ENCODE measurements at regions not wholly inside any gene's neighbourhood (a gene's known extent, or its start where the extent isn't known, plus 50 kb on each side); places are given as distances from the start of the nearest gene placed in this dataset.

- Histone ChIP-seq H3K36me3 (no peaks in the 10 kb centered on the region), H3K4me3 (ENCODE audit: low read depth in 1 of 2, low read length in 1 of 2) (no peak overlapping the region), H3K9me3 (no peaks in the 10 kb centered on the region), H3K4me1 (ENCODE audit: control insufficient read depth in 1 of 2, insufficient read depth in 1 of 2, low read depth in 1 of 2, low read length in 1 of 2) (no peaks in the 10 kb centered on the region), H3K27me3 (no peaks in the 10 kb centered on the region), H3K27ac (no peak overlapping the region)
- TF ChIP-seq CTCF (IDR thresholded peaks at IDR 0.05): no peak
Measured at GRCh38 chrX:11995146-11995545, 143.1 kb upstream of the FRMPD4 start.

GRCh38 chrX:11996810-11997209 is 141.5 kb upstream of the FRMPD4 start:
- H3K9me3 ChIP-seq: no peaks in the 10 kb centered on the region
- H3K27me3 ChIP-seq: no peaks in the 10 kb centered on the region
- H3K27ac ChIP-seq: no peak overlapping the region
- TF ChIP-seq CTCF (IDR thresholded peaks at IDR 0.05): no peak
- no peak overlapping the region for H3K4me3 ChIP-seq (ENCODE audit: low read depth in 1 of 2, low read length in 1 of 2)
- no peaks in the 10 kb centered on the region for H3K36me3 ChIP-seq
- H3K4me1 ChIP-seq (ENCODE audit: control insufficient read depth in 1 of 2, insufficient read depth in 1 of 2, low read depth in 1 of 2, low read length in 1 of 2): no peaks in the 10 kb centered on the region

- H3K4me3 ChIP-seq (ENCODE audit: low read depth in 1 of 2, low read length in 1 of 2): no peak overlapping the region
- no peaks in the 10 kb centered on the region for H3K9me3 ChIP-seq
- no peaks in the 10 kb centered on the region for H3K27me3 ChIP-seq
- no peak overlapping the region for H3K27ac ChIP-seq
- no peaks in the 10 kb centered on the region for H3K4me1 ChIP-seq (ENCODE audit: control insufficient read depth in 1 of 2, insufficient read depth in 1 of 2, low read depth in 1 of 2, low read length in 1 of 2)
- TF ChIP-seq CTCF (IDR thresholded peaks at IDR 0.05): no peak
- H3K36me3 ChIP-seq: no peaks in the 10 kb centered on the region
Measured at GRCh38 chrX:11998944-11999343, 139.3 kb upstream of the FRMPD4 start.

GRCh38 chrX:12002876-12003275 is 135.4 kb upstream of the FRMPD4 start:
- no peak for TF ChIP-seq CTCF (IDR thresholded peaks at IDR 0.05)
- H3K9me3 ChIP-seq: no peaks in the 10 kb centered on the region

GRCh38 chrX:12007881-12008280 is 130.4 kb upstream of the FRMPD4 start:
- H3K9me3 ChIP-seq: no peaks in the 10 kb centered on the region
- no peaks in the 10 kb centered on the region for H3K4me1 ChIP-seq (ENCODE audit: control insufficient read depth in 1 of 2, insufficient read depth in 1 of 2, low read depth in 1 of 2, low read length in 1 of 2)
- no peak overlapping the region for H3K4me3 ChIP-seq (ENCODE audit: low read depth in 1 of 2, low read length in 1 of 2)
- no peaks in the 10 kb centered on the region for H3K27me3 ChIP-seq
- no peaks in the 10 kb centered on the region for H3K36me3 ChIP-seq
- H3K27ac ChIP-seq: no peak overlapping the region
- TF ChIP-seq CTCF (IDR thresholded peaks at IDR 0.05): no peak

More at GRCh38 chrX:12002876-12003275, 135.4 kb upstream of the FRMPD4 start:
- Histone ChIP-seq H3K27me3 (no peaks in the 10 kb centered on the region), H3K4me3 (ENCODE audit: low read depth in 1 of 2, low read length in 1 of 2) (no peak overlapping the region), H3K4me1 (ENCODE audit: control insufficient read depth in 1 of 2, insufficient read depth in 1 of 2, low read depth in 1 of 2, low read length in 1 of 2) (no peaks in the 10 kb centered on the region), H3K27ac (no peak overlapping the region), H3K36me3 (no peaks in the 10 kb centered on the region)

- Histone ChIP-seq H3K4me3 (ENCODE audit: low read depth in 1 of 2, low read length in 1 of 2) (no peak overlapping the region), H3K27ac (no peak overlapping the region), H3K27me3 (no peaks in the 10 kb centered on the region), H3K36me3 (no peaks in the 10 kb centered on the region), H3K9me3 (no peaks in the 10 kb centered on the region), H3K4me1 (ENCODE audit: control insufficient read depth in 1 of 2, insufficient read depth in 1 of 2, low read depth in 1 of 2, low read length in 1 of 2) (no peaks in the 10 kb centered on the region)
- no peak for TF ChIP-seq CTCF (IDR thresholded peaks at IDR 0.05)
Measured at GRCh38 chrX:12010436-12010835, 127.8 kb upstream of the FRMPD4 start.

Data from neutrophil (primary cell).